Natural killer cell (primary cell): ENCODE measurements at regions not wholly inside any gene's neighbourhood (a gene's known extent, or its start where the extent isn't known, plus 50 kb on each side); places are given as distances from the start of the nearest gene placed in this dataset.

Source experiments
- ATAC-seq, 3 donors: fragments of 150-1000 bp in 2 of 3; fragments of 200-7000 bp in 1 of 3; cut with Tn5 transposase; 1 replicate in 1 of 3; 2 replicates in 2 of 3; pipeline ENCODE4 v1.10.0; 2021; ENCODE audit warnings: mild to moderate bottlenecking in 2 of 3, moderate library complexity in 2 of 3
- DNase-seq, 2 donors: peaks; one replicate each; pipeline versions ENCODE4 v3.0.0 to v3.0.0-alpha.2; 2013 to 2021; ENCODE audit warnings: mixed read lengths in 1 of 2
- H3K27ac ChIP-seq: one replicate; pipeline ENCODE4 v1.5.1; 2013; ENCODE audit warnings: mild to moderate bottlenecking, low read length
- H3K27me3 ChIP-seq: one replicate; pipeline ENCODE4 v1.6.1; 2013; ENCODE audit warnings: low read length; ENCODE audit not compliant: control insufficient read depth, insufficient read depth
- H3K36me3 ChIP-seq: one replicate; pipeline ENCODE4 v1.6.1; 2013; ENCODE audit warnings: low read length; ENCODE audit not compliant: control insufficient read depth, insufficient read depth
- H3K4me1 ChIP-seq: one replicate; pipeline ENCODE4 v1.6.1; 2013; ENCODE audit warnings: low read length; ENCODE audit not compliant: control insufficient read depth, insufficient read depth
- H3K4me3 ChIP-seq: one replicate; pipeline ENCODE4 v1.5.1; 2013; ENCODE audit warnings: low read length
- H3K9me3 ChIP-seq: one replicate; pipeline ENCODE4 v1.6.1; 2013; ENCODE audit warnings: low read length; ENCODE audit not compliant: control insufficient read depth, insufficient read depth
- H3K27ac Mint-ChIP-seq, 2 donors: one replicate each; pipeline ENCODE4 v1.8.0; 2022; ENCODE audit warnings: mild to moderate bottlenecking in 2 of 2, mixed read lengths in 2 of 2, moderate library complexity in 1 of 2
- H3K27me3 Mint-ChIP-seq, 2 donors: one replicate each; pipeline ENCODE4 v1.8.0; 2022; ENCODE audit warnings: low read depth in 2 of 2, mixed read lengths in 2 of 2
- H3K36me3 Mint-ChIP-seq: one replicate; pipeline ENCODE4 v1.8.0; 2022; ENCODE audit warnings: mixed read lengths
- H3K4me1 Mint-ChIP-seq, 2 donors: one replicate each; pipeline ENCODE4 v1.8.0; 2022; ENCODE audit warnings: mixed read lengths in 2 of 2
- H3K4me3 Mint-ChIP-seq: one replicate; pipeline ENCODE4 v1.8.0; 2022; ENCODE audit warnings: mild to moderate bottlenecking, moderate library complexity, mixed read lengths
- H3K9me3 Mint-ChIP-seq, 2 donors: one replicate each; pipeline ENCODE4 v1.8.0; 2022; ENCODE audit warnings: mixed read lengths in 2 of 2
- CTCF ChIP-seq: fragments of 200-600 bp; IDR thresholded peaks from one replicate; pipeline ENCODE4 v1.8.0; 2022; ENCODE audit warnings: antibody characterized with exemption
- WGBS: methylation state at CpG from one replicate; pipeline ENCODE4 v1.1.7; 2013; ENCODE audit warnings: missing lambda C conversion rate; ENCODE audit not compliant: insufficient coverage; 5-methylcytosine and 5-hydroxymethylcytosine counted together
- intact Hi-C: fragments of 100-400 bp; cut with micrococcal nuclease; formaldehyde crosslinking; loops from one replicate; pipeline ENCODE4 v1.14.2; 2022

- WGBS = 100% methylated on average over 1 of the region's 3 CpGs
- Histone ChIP-seq H3K36me3 (no peaks in the 10 kb centered on the region), H3K4me3 (no peak overlapping the region), H3K27ac (no peak overlapping the region), H3K4me1 (no peaks in the 10 kb centered on the region), H3K27me3 (no peaks in the 10 kb centered on the region), H3K9me3 (no peaks in the 10 kb centered on the region)
- no peak for DNase-seq
- peaks cover 0 to 4% of the 10 kb centered on the region in 2 donors for H3K4me1 Mint-ChIP-seq
- H3K36me3 Mint-ChIP-seq = peaks cover 10% of the 10 kb centered on the region
- no peak overlapping the region for H3K27ac Mint-ChIP-seq
- peaks cover 0 to 43% of the 10 kb centered on the region in 2 donors for H3K27me3 Mint-ChIP-seq
- no peak overlapping the region for H3K4me3 Mint-ChIP-seq
- no peak for TF ChIP-seq CTCF
- ATAC-seq = no peak
- peaks cover 2 to 3% of the 10 kb centered on the region in 2 donors for H3K9me3 Mint-ChIP-seq
- intact Hi-C loops = no loop called here
Measured at GRCh38 chrX:13179586-13179985, 135.2 kb upstream of the FAM9C start.

GRCh38 chrX:13179100-13179499, 134.7 kb upstream of the FAM9C start:
- ATAC-seq = no peak
- peaks cover 6% of the 10 kb centered on the region for H3K36me3 Mint-ChIP-seq
- intact Hi-C loops = no loop called here
- H3K36me3 ChIP-seq = no peaks in the 10 kb centered on the region
- no peak for TF ChIP-seq CTCF
- H3K27ac ChIP-seq = no peak overlapping the region
- H3K9me3 ChIP-seq = no peaks in the 10 kb centered on the region
- no peak overlapping the region for H3K4me3 ChIP-seq
- WGBS = 100% methylated on average over 1 of the region's 2 CpGs
- H3K4me1 Mint-ChIP-seq = peaks cover 0 to 4% of the 10 kb centered on the region in 2 donors
- no peak overlapping the region for H3K4me3 Mint-ChIP-seq
- H3K9me3 Mint-ChIP-seq = peaks cover 0 to 2% of the 10 kb centered on the region in 2 donors
- H3K4me1 ChIP-seq = no peaks in the 10 kb centered on the region
- no peak overlapping the region for H3K27ac Mint-ChIP-seq
- H3K27me3 ChIP-seq = no peaks in the 10 kb centered on the region
- H3K27me3 Mint-ChIP-seq = peaks cover 0 to 38% of the 10 kb centered on the region in 2 donors
- DNase-seq = no peak

- WGBS = 64% methylated on average over 5 of the region's 6 CpGs
- Mint-ChIP-seq H3K27me3 (peaks cover 0 to 41% of the 10 kb centered on the region in 2 donors), H3K4me1 (peaks cover 0 to 4% of the 10 kb centered on the region in 2 donors), H3K27ac (no peak overlapping the region), H3K4me3 (no peak overlapping the region), H3K36me3 (no peaks in the 10 kb centered on the region), H3K9me3 (peaks cover 0 to 2% of the 10 kb centered on the region in 2 donors)
- Histone ChIP-seq H3K27ac (no peak overlapping the region), H3K36me3 (no peaks in the 10 kb centered on the region), H3K27me3 (no peaks in the 10 kb centered on the region), H3K4me3 (no peak overlapping the region), H3K9me3 (no peaks in the 10 kb centered on the region), H3K4me1 (no peaks in the 10 kb centered on the region)
- DNase-seq = peak in 1 of 2 donors; percentile 28
- TF ChIP-seq CTCF = no peak
- no peak for ATAC-seq
- intact Hi-C loops = no loop called here
Measured at GRCh38 chrX:13177921-13178566, 133.6 kb upstream of the FAM9C start.

GRCh38 chrX:13175056-13175455, 130.6 kb upstream of the FAM9C start:
- no peak for DNase-seq
- TF ChIP-seq CTCF = no peak
- H3K9me3 ChIP-seq = no peaks in the 10 kb centered on the region
- no peak overlapping the region for H3K27ac ChIP-seq
- ATAC-seq = no peak
- no peaks in the 10 kb centered on the region for H3K36me3 Mint-ChIP-seq
- no peaks in the 10 kb centered on the region for H3K36me3 ChIP-seq
- peaks cover 0 to 45% of the 10 kb centered on the region in 2 donors for H3K27me3 Mint-ChIP-seq
- H3K4me3 ChIP-seq = no peak overlapping the region
- H3K4me1 ChIP-seq = no peaks in the 10 kb centered on the region
- H3K4me1 Mint-ChIP-seq = no peaks in the 10 kb centered on the region
- H3K27ac Mint-ChIP-seq = no peak overlapping the region
- H3K4me3 Mint-ChIP-seq = no peak overlapping the region
- no peaks in the 10 kb centered on the region for H3K27me3 ChIP-seq
- H3K9me3 Mint-ChIP-seq = no peaks in the 10 kb centered on the region
- WGBS = 86% methylated on average over 1 of the region's 2 CpGs
- intact Hi-C loops = no loop called here
